HCT116 (cell line): ENCODE measurements at regions not wholly inside any gene's neighbourhood (a gene's known extent, or its start where the extent isn't known, plus 50 kb on each side); places are given as distances from the start of the nearest gene placed in this dataset.

Source experiments
- ATAC-seq: fragments of 200-7000 bp; cut with Tn5 transposase; 2 replicates; pipeline ENCODE4 v1.9.1; 2020; ENCODE audit warnings: mild to moderate bottlenecking, moderate library complexity
- BruUV-seq: library from RNA; stranded (reverse); fragments of 400-500 nt; replicated peaks from 2 replicates; lab custom pipeline; 2021; lab: Mats Ljungman, UMichigan
- CTCF ChIA-PET: fragments of 300-600 bp; sonication (Branson Sonifier 250); formaldehyde crosslinking; loops from one replicate; lab custom pipeline; 2021; ENCODE audit warnings: antibody characterized with exemption; lab: Charles Lee
- POLR2A ChIA-PET: fragments of 300-600, 350-600 bp; sonication (Branson Sonifier 250); formaldehyde crosslinking; loops from one replicate; lab custom pipeline; 2021; ENCODE audit warnings: antibody characterized with exemption; lab: Charles Lee
- RAD21 ChIA-PET, 2 experiments: fragments of 300-600 bp; sonication (Branson Sonifier 250); formaldehyde crosslinking; loops; one replicate each; lab custom pipeline; 2023; ENCODE audit warnings: low total read pairs in 2 of 2; ENCODE audit not compliant: uncharacterized antibody in 2 of 2, unreplicated experiment in 2 of 2, low non-redundant PET in 1 of 2; lab: Charles Lee
- DNase-seq: peaks from one replicate; pipeline ENCODE4 v3.0.0-alpha.2; 2010; ENCODE audit warnings: low read depth, low spot score
- H2AFZ ChIP-seq: fragments of 200-600 bp; shearing (Covaris generic), sonication (generic); 2 replicates; pipeline ENCODE4 v1.6.1; 2017; ENCODE audit warnings: low read depth, mixed run types, mixed read lengths, antibody characterized with exemption, low read length; ENCODE audit not compliant: poor library complexity, severe bottlenecking
- H3K27ac ChIP-seq: 2 replicates; pipeline ENCODE4 v1.5.1; 2012; ENCODE audit warnings: low read depth, low read length
- H3K27me3 ChIP-seq: fragments of 200-600 bp; sonication (generic); 2 replicates; pipeline ENCODE4 v1.6.1; 2016; ENCODE audit warnings: mixed run types, low read length, mixed read lengths; ENCODE audit not compliant: insufficient read depth
- H3K36me3 ChIP-seq, 2 experiments: fragments of 200-500 bp in 1 of 2; fragments of 200-600 bp in 1 of 2; sonication (Bioruptor generic) in 1 of 2; sonication (generic) in 1 of 2; 2 replicates each; pipeline versions ENCODE4 v1.5.1 to v1.6.1; 2014 to 2016; ENCODE audit warnings: low read length in 2 of 2, inconsistent platforms in 1 of 2, mixed read lengths in 1 of 2, mixed run types in 1 of 2; ENCODE audit not compliant: insufficient read depth in 2 of 2, control insufficient read depth in 1 of 2
- H3K4me1 ChIP-seq, 2 experiments: fragments of 200-600 bp in 1 of 2; sonication (generic) in 1 of 2; 2 replicates each; pipeline versions ENCODE4 v1.5.1 to v1.6.1; 2012 to 2017; ENCODE audit warnings: low read length in 2 of 2, inconsistent platforms in 1 of 2, mild to moderate bottlenecking in 1 of 2, mixed read lengths in 1 of 2, mixed run types in 1 of 2, moderate library complexity in 1 of 2; ENCODE audit not compliant: insufficient read depth in 2 of 2, control insufficient read depth in 1 of 2
- H3K4me2 ChIP-seq: fragments of 200-600 bp; sonication (generic); 2 replicates; pipeline ENCODE4 v1.6.1; 2017; ENCODE audit warnings: mixed run types, low read length, mixed read lengths
- H3K4me3 ChIP-seq, 2 experiments: fragments of 200-600 bp in 1 of 2; sonication (generic) in 1 of 2; replicated peaks in 1 of 2; 2 replicates each; pipeline ENCODE4 v1.5.1; 2011 to 2016; ENCODE audit warnings: low read length in 2 of 2, control low read depth in 1 of 2, low read depth in 1 of 2, mild to moderate bottlenecking in 1 of 2, mixed read lengths in 1 of 2, mixed run types in 1 of 2
- H3K79me2 ChIP-seq: fragments of 200-600 bp; sonication (generic); 2 replicates; pipeline ENCODE4 v1.6.1; 2017; ENCODE audit warnings: mild to moderate bottlenecking, mixed run types, low read length, moderate library complexity, mixed read lengths; ENCODE audit not compliant: insufficient read depth
- H3K9ac ChIP-seq: fragments of 200-600 bp; sonication (generic); 2 replicates; pipeline ENCODE4 v1.6.1; 2016; ENCODE audit warnings: low read length, mixed read lengths
- H3K9me2 ChIP-seq: fragments of 200-600 bp; sonication (generic), shearing (Covaris generic); 2 replicates; pipeline ENCODE4 v1.6.1; 2017; ENCODE audit warnings: mixed run types, mild to moderate bottlenecking, moderate library complexity; ENCODE audit not compliant: insufficient read depth
- H3K9me3 ChIP-seq, 2 experiments: fragments of 200-500 bp in 1 of 2; fragments of 200-600 bp in 1 of 2; sonication (Bioruptor generic) in 1 of 2; sonication (generic) in 1 of 2; 2 replicates each; pipeline ENCODE4 v1.6.1; 2014 to 2017; ENCODE audit warnings: low read length in 2 of 2, mixed read lengths in 2 of 2, inconsistent platforms in 1 of 2, low read depth in 1 of 2, mild to moderate bottlenecking in 1 of 2, mixed run types in 1 of 2, moderate library complexity in 1 of 2; ENCODE audit not compliant: control insufficient read depth in 1 of 2, insufficient read depth in 1 of 2
- H4K20me1 ChIP-seq: fragments of 200-600 bp; sonication (generic), shearing (Covaris generic); 2 replicates; pipeline ENCODE4 v1.6.1; 2017; ENCODE audit warnings: mixed run types, mild to moderate bottlenecking, moderate library complexity; ENCODE audit not compliant: insufficient read depth
- CTCF ChIP-seq, 3 experiments: fragments of 200-600 bp in 1 of 3; sonication (generic) in 1 of 3; IDR thresholded peaks in 2 of 3; conservative IDR thresholded peaks in 1 of 3; 2 replicates each; pipeline ENCODE4 v1.5.1; 2012 to 2017; ENCODE audit warnings: low read depth in 2 of 3, low read length in 2 of 3, antibody characterized with exemption in 1 of 3, borderline replicate concordance in 1 of 3, control low read depth in 1 of 3, mild to moderate bottlenecking in 1 of 3, mixed read lengths in 1 of 3, mixed run types in 1 of 3, moderate library complexity in 1 of 3; ENCODE audit not compliant: insufficient read depth in 1 of 3
- EZH2 ChIP-seq: fragments of 200-600 bp; sonication (generic); IDR thresholded peaks from 2 replicates; pipeline ENCODE4 v1.6.1; 2017; ENCODE audit warnings: antibody characterized with exemption, mixed run types
- FOSL1 ChIP-seq: IDR thresholded peaks from 2 replicates; pipeline ENCODE4 v1.6.1; 2012; ENCODE audit warnings: low read depth
- MAX ChIP-seq: IDR thresholded peaks from 2 replicates; pipeline ENCODE4 v1.6.1; 2012
- POLR2AphosphoS5 ChIP-seq: IDR thresholded peaks from 2 replicates; pipeline ENCODE4 v1.6.1; 2011; ENCODE audit warnings: mild to moderate bottlenecking, low read depth, low read length, moderate library complexity
- REST ChIP-seq: IDR thresholded peaks from 2 replicates; pipeline ENCODE4 v1.6.1; 2012; ENCODE audit warnings: low read depth
- YY1 ChIP-seq: IDR thresholded peaks from 2 replicates; pipeline ENCODE4 v1.6.1; 2011; ENCODE audit warnings: low read length, low read depth, moderate library complexity, mild to moderate bottlenecking; ENCODE audit not compliant: insufficient replicate concordance; ENCODE audit errors: extremely low read depth
- ZBTB33 ChIP-seq: IDR thresholded peaks from 2 replicates; pipeline ENCODE4 v1.6.1; 2011; ENCODE audit warnings: mild to moderate bottlenecking, low read length, moderate library complexity; ENCODE audit not compliant: insufficient replicate concordance; ENCODE audit errors: extremely low read depth
- intact Hi-C: fragments of 100-400 bp; cut with micrococcal nuclease; formaldehyde crosslinking; loops from 2 replicates; pipeline ENCODE4 v1.10.0; 2022

- CTCF ChIA-PET: no interaction called here
- Histone ChIP-seq H4K20me1 (0 out of 2 replicates have a peak, but pooled peaks cover under 1% of the 10 kb centered on the region), H3K27me3 (0 out of 2 replicates have a peak, but pooled peaks cover 6% of the 10 kb centered on the region), H3K79me2 (no peaks in the 10 kb centered on the region), H3K36me3 (no peaks in the 10 kb centered on the region), H3K9me2 (no peaks in the 10 kb centered on the region), H3K4me3 (no peak overlapping the region), H3K4me1 (no peaks in the 10 kb centered on the region), H3K9me3 (no peaks in the 10 kb centered on the region), H3K27ac (no peak overlapping the region), H2AFZ (no peak overlapping the region), H3K4me2 (no peak overlapping the region), H3K9ac (no peak overlapping the region)
- no peak for ATAC-seq
- BruUV-seq: no TSS peak
- TF ChIP-seq REST: no peak
- TF ChIP-seq ZBTB33: no peak
- no peak for TF ChIP-seq POLR2AphosphoS5
- TF ChIP-seq YY1: no peak
- TF ChIP-seq CTCF (IDR thresholded peaks at IDR 0.05 in 2 of 3, conservative IDR thresholded peaks at IDR 0.05 in 1 of 3; ENCODE audit: borderline replicate concordance in 1 of 3, insufficient read depth in 1 of 3, low read depth in 2 of 3, low read length in 2 of 3): no peak
- TF ChIP-seq EZH2: no peak
- no peak for TF ChIP-seq FOSL1
- TF ChIP-seq MAX: no peak
- intact Hi-C loops: no loop called here
- DNase-seq: no peak
- RAD21 ChIA-PET: no interaction called here
- POLR2A ChIA-PET: no interaction called here
These were observed 161.6 kb upstream of the OBI1 start for GRCh38 chr13:78820541-78820940.
